Endometrium (tissue), 2 donors: ENCODE measurements at regions not wholly inside any gene's neighbourhood (a gene's known extent, or its start where the extent isn't known, plus 50 kb on each side); places are given as distances from the start of the nearest gene placed in this dataset.
"Not testable (repeated sequence)": the region's sequence is repeated elsewhere in the genome, so short reads cannot be mapped to it uniquely, and the experiment has no call there.

ENCODE experiments used
- FAIRE-seq: peaks from 2 replicates; lab custom pipeline; 2012; peaks lifted over from hg19 to GRCh38; lab: Jason Lieb, UNC
- donor health status: control.
- donor health status: control.

GRCh38 chr4:158313566-158313965, 103.3 kb downstream of the TMEM144 start:
- FAIRE-seq, result no peak

GRCh38 chr4:158314756-158315487, 104.6 kb downstream of the TMEM144 start:
- peak; percentile 78 for FAIRE-seq

- FAIRE-seq, result no peak
Measured at GRCh38 chr4:158315706-158316105, 105.4 kb downstream of the TMEM144 start.

GRCh38 chr4:158316264-158316663, 106.0 kb downstream of the TMEM144 start:
- FAIRE-seq, result no peak

GRCh38 chr4:158319880-158320279, 109.6 kb downstream of the TMEM144 start:
- FAIRE-seq, result no peak

- peak; percentile 57 for FAIRE-seq
Measured at GRCh38 chr4:158322109-158322508, 111.8 kb downstream of the TMEM144 start.

GRCh38 chr4:158327525-158327924, 117.2 kb downstream of the TMEM144 start:
- no peak for FAIRE-seq

- FAIRE-seq, result no peak
Measured at GRCh38 chr4:158331863-158332262, 121.6 kb downstream of the TMEM144 start.

- no peak for FAIRE-seq
Measured at GRCh38 chr4:158333820-158334219, 123.5 kb downstream of the TMEM144 start.

- no peak for FAIRE-seq
Measured at GRCh38 chr4:158341896-158342295, 131.6 kb downstream of the TMEM144 start.

GRCh38 chr4:158346576-158346975, 136.3 kb downstream of the TMEM144 start:
- FAIRE-seq, result no peak

- FAIRE-seq, result no peak
Measured at GRCh38 chr4:158347556-158347955, 137.3 kb downstream of the TMEM144 start.

- FAIRE-seq, result no peak
Measured at GRCh38 chr4:158350161-158350560, 139.9 kb downstream of the TMEM144 start.

GRCh38 chr4:158353541-158354304, 143.4 kb downstream of the TMEM144 start:
- no peak for FAIRE-seq

- FAIRE-seq, result no peak
Measured at GRCh38 chr4:158356301-158356700, 146.0 kb downstream of the TMEM144 start.

- FAIRE-seq, result not testable (repeated sequence)
Measured at GRCh38 chr4:158367932-158368441, 153.7 kb upstream of the RXFP1 start.

GRCh38 chr4:158371158-158371557, 150.5 kb upstream of the RXFP1 start:
- FAIRE-seq, result no peak

- no peak for FAIRE-seq
Measured at GRCh38 chr4:158374318-158374717, 147.4 kb upstream of the RXFP1 start.

GRCh38 chr4:158376106-158376840, 145.4 kb upstream of the RXFP1 start:
- peak; percentile 59 for FAIRE-seq

GRCh38 chr4:158384414-158384813, 137.3 kb upstream of the RXFP1 start:
- no peak for FAIRE-seq

GRCh38 chr4:158395343-158395742, 126.3 kb upstream of the RXFP1 start:
- no peak for FAIRE-seq

- no peak for FAIRE-seq
Measured at GRCh38 chr4:158395889-158396288, 125.8 kb upstream of the RXFP1 start.

GRCh38 chr4:158397781-158398180, 123.9 kb upstream of the RXFP1 start:
- no peak for FAIRE-seq
